ENCODE measurements at regions not wholly inside any gene's neighbourhood (a gene's known extent, or its start where the extent isn't known, plus 50 kb on each side); places are given as distances from the start of the nearest gene placed in this dataset.

GRCh38 chr14:94717808-94718207 lies 52.1 kb downstream of the GSC start:
- peak; percentile 61 for DNase-seq

- DNase-seq: no peak
Observed at GRCh38 chr14:94716976-94717375, 52.9 kb downstream of the GSC start.

GRCh38 chr14:94713115-94713514 lies 56.8 kb downstream of the GSC start:
- no peak for DNase-seq

GRCh38 chr14:94710731-94711130 lies 59.2 kb downstream of the GSC start:
- no peak for DNase-seq

GRCh38 chr14:94707494-94707893 lies 62.4 kb downstream of the GSC start:
- DNase-seq: no peak

- no peak for DNase-seq
Observed at GRCh38 chr14:94706133-94706532, 63.8 kb downstream of the GSC start.

GRCh38 chr14:94702629-94703028 lies 67.3 kb downstream of the GSC start:
- DNase-seq: no peak

GRCh38 chr14:94701861-94702370 lies 68.0 kb downstream of the GSC start:
- DNase-seq: no peak

- no peak for DNase-seq
Observed at GRCh38 chr14:94700336-94700735, 69.6 kb downstream of the GSC start.

- no peak for DNase-seq
Observed at GRCh38 chr14:94699831-94700230, 70.1 kb downstream of the GSC start.

- no peak for DNase-seq
Observed at GRCh38 chr14:94697773-94698556, 71.9 kb downstream of the GSC start.

- no peak for DNase-seq
Observed at GRCh38 chr14:94696518-94696917, 73.4 kb downstream of the GSC start.

- no peak for DNase-seq
Observed at GRCh38 chr14:94695231-94695630, 74.7 kb downstream of the GSC start.

- no peak for DNase-seq
Observed at GRCh38 chr14:94691660-94692034, 78.3 kb downstream of the GSC start.

- DNase-seq: no peak
Observed at GRCh38 chr14:94690896-94691659, 78.8 kb downstream of the GSC start.

GRCh38 chr14:94690486-94690885 lies 78.3 kb downstream of the SERPINA3 start:
- DNase-seq: no peak

GRCh38 chr14:94689985-94690400 lies 77.8 kb downstream of the SERPINA3 start:
- DNase-seq: no peak

GRCh38 chr14:94689218-94689984 lies 77.2 kb downstream of the SERPINA3 start:
- peak; percentile 67 for DNase-seq

- DNase-seq: no peak
Observed at GRCh38 chr14:94686511-94687160, 74.4 kb downstream of the SERPINA3 start.

GRCh38 chr14:94685681-94686485 lies 73.7 kb downstream of the SERPINA3 start:
- no peak for DNase-seq

GRCh38 chr14:94685166-94685581 lies 73.0 kb downstream of the SERPINA3 start:
- DNase-seq: peak; percentile 29

GRCh38 chr14:94682736-94683135 lies 70.5 kb downstream of the SERPINA3 start:
- no peak for DNase-seq

Data from NCI-H1694 (cell line).